ENCODE measurements at regions not wholly inside any gene's neighbourhood (a gene's known extent, or its start where the extent isn't known, plus 50 kb on each side); places are given as distances from the start of the nearest gene placed in this dataset.

- TF ChIP-seq CTCF (IDR thresholded peaks at IDR 0.05; ENCODE audit: poor library complexity, severe bottlenecking) (no peak), POLR2AphosphoS5 (IDR thresholded peaks at IDR 0.05) (no peak), EZH2 (IDR thresholded peaks at IDR 0.05; ENCODE audit: borderline replicate concordance, insufficient read depth, low read length, poor library complexity, severe bottlenecking) (no peak), REST (IDR thresholded peaks at IDR 0.05; ENCODE audit: borderline replicate concordance) (no peak)
Observed at GRCh38 chr3:147661916-147662315, 252.8 kb downstream of the ZIC1 start.
